ENCODE measurements at regions not wholly inside any gene's neighbourhood (a gene's known extent, or its start where the extent isn't known, plus 50 kb on each side); places are given as distances from the start of the nearest gene placed in this dataset.

GRCh38 chr1:4207842-4208692 is 308.0 kb upstream of the C1orf174 start:
- Histone ChIP-seq H3K4me3 (ENCODE audit: insufficient read depth, low read depth, low read length) (no peak overlapping the region), H3K36me3 (ENCODE audit: control insufficient read depth, insufficient read depth, low read length) (no peaks in the 10 kb centered on the region), H3K9me3 (ENCODE audit: control insufficient read depth, low read length) (no peaks in the 10 kb centered on the region), H3K4me1 (ENCODE audit: control insufficient read depth, insufficient read depth, low read length) (no peaks in the 10 kb centered on the region), H3K27ac (ENCODE audit: insufficient read depth, low read depth, low read length, poor library complexity, severe bottlenecking) (no peak overlapping the region), H3K27me3 (ENCODE audit: control insufficient read depth, insufficient read depth, low read length, poor library complexity, severe bottlenecking) (no peaks in the 10 kb centered on the region)
- WGBS, 2 experiments = 92 to 93% methylated on average over 9 to 10 of the region's 10 CpGs

- WGBS, 2 experiments = 75 to 76% methylated on average over 1 of the region's 1 CpG
- Histone ChIP-seq H3K4me3 (ENCODE audit: insufficient read depth, low read depth, low read length) (no peak overlapping the region), H3K27ac (ENCODE audit: insufficient read depth, low read depth, low read length, poor library complexity, severe bottlenecking) (no peak overlapping the region), H3K4me1 (ENCODE audit: control insufficient read depth, insufficient read depth, low read length) (no peaks in the 10 kb centered on the region), H3K27me3 (ENCODE audit: control insufficient read depth, insufficient read depth, low read length, poor library complexity, severe bottlenecking) (no peaks in the 10 kb centered on the region), H3K9me3 (ENCODE audit: control insufficient read depth, low read length) (no peaks in the 10 kb centered on the region), H3K36me3 (ENCODE audit: control insufficient read depth, insufficient read depth, low read length) (no peaks in the 10 kb centered on the region)
Observed at GRCh38 chr1:4210043-4210442, 310.0 kb upstream of the C1orf174 start.

GRCh38 chr1:4212796-4213195 is 312.7 kb upstream of the C1orf174 start:
- Histone ChIP-seq H3K36me3 (ENCODE audit: control insufficient read depth, insufficient read depth, low read length) (no peaks in the 10 kb centered on the region), H3K27me3 (ENCODE audit: control insufficient read depth, insufficient read depth, low read length, poor library complexity, severe bottlenecking) (no peaks in the 10 kb centered on the region), H3K9me3 (ENCODE audit: control insufficient read depth, low read length) (no peaks in the 10 kb centered on the region), H3K4me1 (ENCODE audit: control insufficient read depth, insufficient read depth, low read length) (no peaks in the 10 kb centered on the region), H3K27ac (ENCODE audit: insufficient read depth, low read depth, low read length, poor library complexity, severe bottlenecking) (no peak overlapping the region), H3K4me3 (ENCODE audit: insufficient read depth, low read depth, low read length) (no peak overlapping the region)
- whole genome bisulfite sequencing, 2 experiments = 90 to 92% methylated on average over 5 of the region's 5 CpGs

GRCh38 chr1:4213366-4213973 is 313.4 kb upstream of the C1orf174 start:
- Histone ChIP-seq H3K4me3 (ENCODE audit: insufficient read depth, low read depth, low read length) (no peak overlapping the region), H3K27me3 (ENCODE audit: control insufficient read depth, insufficient read depth, low read length, poor library complexity, severe bottlenecking) (no peaks in the 10 kb centered on the region), H3K36me3 (ENCODE audit: control insufficient read depth, insufficient read depth, low read length) (no peaks in the 10 kb centered on the region), H3K9me3 (ENCODE audit: control insufficient read depth, low read length) (no peaks in the 10 kb centered on the region), H3K4me1 (ENCODE audit: control insufficient read depth, insufficient read depth, low read length) (no peaks in the 10 kb centered on the region), H3K27ac (ENCODE audit: insufficient read depth, low read depth, low read length, poor library complexity, severe bottlenecking) (no peak overlapping the region)
- WGBS, 2 experiments = 79 to 81% methylated on average over 18 of the region's 18 CpGs

GRCh38 chr1:4214826-4215225 is 314.8 kb upstream of the C1orf174 start:
- no peaks in the 10 kb centered on the region for H3K36me3 ChIP-seq (ENCODE audit: control insufficient read depth, insufficient read depth, low read length)
- H3K9me3 ChIP-seq (ENCODE audit: control insufficient read depth, low read length) = no peaks in the 10 kb centered on the region
- H3K4me1 ChIP-seq (ENCODE audit: control insufficient read depth, insufficient read depth, low read length) = no peaks in the 10 kb centered on the region
- no peak overlapping the region for H3K4me3 ChIP-seq (ENCODE audit: insufficient read depth, low read depth, low read length)
- WGBS, 2 experiments = 90 to 93% methylated on average over 12 of the region's 12 CpGs
- no peaks in the 10 kb centered on the region for H3K27me3 ChIP-seq (ENCODE audit: control insufficient read depth, insufficient read depth, low read length, poor library complexity, severe bottlenecking)
- H3K27ac ChIP-seq (ENCODE audit: insufficient read depth, low read depth, low read length, poor library complexity, severe bottlenecking) = no peak overlapping the region

- Histone ChIP-seq H3K9me3 (ENCODE audit: control insufficient read depth, low read length) (no peaks in the 10 kb centered on the region), H3K4me3 (ENCODE audit: insufficient read depth, low read depth, low read length) (no peak overlapping the region), H3K36me3 (ENCODE audit: control insufficient read depth, insufficient read depth, low read length) (no peaks in the 10 kb centered on the region), H3K27ac (ENCODE audit: insufficient read depth, low read depth, low read length, poor library complexity, severe bottlenecking) (no peak overlapping the region), H3K4me1 (ENCODE audit: control insufficient read depth, insufficient read depth, low read length) (no peaks in the 10 kb centered on the region), H3K27me3 (ENCODE audit: control insufficient read depth, insufficient read depth, low read length, poor library complexity, severe bottlenecking) (no peaks in the 10 kb centered on the region)
- 91 to 92% methylated on average over 11 of the region's 11 CpGs for WGBS, 2 experiments
Observed at GRCh38 chr1:4215391-4215790, 315.3 kb upstream of the C1orf174 start.

GRCh38 chr1:4216231-4216630 is 316.2 kb upstream of the C1orf174 start:
- no peak overlapping the region for H3K27ac ChIP-seq (ENCODE audit: insufficient read depth, low read depth, low read length, poor library complexity, severe bottlenecking)
- no peaks in the 10 kb centered on the region for H3K36me3 ChIP-seq (ENCODE audit: control insufficient read depth, insufficient read depth, low read length)
- no peaks in the 10 kb centered on the region for H3K4me1 ChIP-seq (ENCODE audit: control insufficient read depth, insufficient read depth, low read length)
- no peaks in the 10 kb centered on the region for H3K9me3 ChIP-seq (ENCODE audit: control insufficient read depth, low read length)
- H3K27me3 ChIP-seq (ENCODE audit: control insufficient read depth, insufficient read depth, low read length, poor library complexity, severe bottlenecking) = no peaks in the 10 kb centered on the region
- no peak overlapping the region for H3K4me3 ChIP-seq (ENCODE audit: insufficient read depth, low read depth, low read length)

GRCh38 chr1:4218619-4219018 is 318.5 kb upstream of the C1orf174 start:
- Histone ChIP-seq H3K9me3 (ENCODE audit: control insufficient read depth, low read length) (no peaks in the 10 kb centered on the region), H3K4me3 (ENCODE audit: insufficient read depth, low read depth, low read length) (no peak overlapping the region), H3K36me3 (ENCODE audit: control insufficient read depth, insufficient read depth, low read length) (no peaks in the 10 kb centered on the region), H3K4me1 (ENCODE audit: control insufficient read depth, insufficient read depth, low read length) (no peaks in the 10 kb centered on the region), H3K27ac (ENCODE audit: insufficient read depth, low read depth, low read length, poor library complexity, severe bottlenecking) (no peak overlapping the region), H3K27me3 (ENCODE audit: control insufficient read depth, insufficient read depth, low read length, poor library complexity, severe bottlenecking) (no peaks in the 10 kb centered on the region)
- WGBS, 2 experiments = 92 to 93% methylated on average over 10 of the region's 10 CpGs

- 84 to 87% methylated on average over 11 of the region's 11 CpGs for WGBS, 2 experiments
- Histone ChIP-seq H3K9me3 (ENCODE audit: control insufficient read depth, low read length) (no peaks in the 10 kb centered on the region), H3K27ac (ENCODE audit: insufficient read depth, low read depth, low read length, poor library complexity, severe bottlenecking) (no peak overlapping the region), H3K4me3 (ENCODE audit: insufficient read depth, low read depth, low read length) (no peak overlapping the region), H3K27me3 (ENCODE audit: control insufficient read depth, insufficient read depth, low read length, poor library complexity, severe bottlenecking) (no peaks in the 10 kb centered on the region), H3K4me1 (ENCODE audit: control insufficient read depth, insufficient read depth, low read length) (no peaks in the 10 kb centered on the region), H3K36me3 (ENCODE audit: control insufficient read depth, insufficient read depth, low read length) (no peaks in the 10 kb centered on the region)
Observed at GRCh38 chr1:4219111-4219510, 319.0 kb upstream of the C1orf174 start.

- Histone ChIP-seq H3K36me3 (ENCODE audit: control insufficient read depth, insufficient read depth, low read length) (no peaks in the 10 kb centered on the region), H3K4me1 (ENCODE audit: control insufficient read depth, insufficient read depth, low read length) (no peaks in the 10 kb centered on the region), H3K4me3 (ENCODE audit: insufficient read depth, low read depth, low read length) (no peak overlapping the region), H3K9me3 (ENCODE audit: control insufficient read depth, low read length) (no peaks in the 10 kb centered on the region), H3K27me3 (ENCODE audit: control insufficient read depth, insufficient read depth, low read length, poor library complexity, severe bottlenecking) (no peaks in the 10 kb centered on the region), H3K27ac (ENCODE audit: insufficient read depth, low read depth, low read length, poor library complexity, severe bottlenecking) (no peak overlapping the region)
- 87 to 90% methylated on average over 5 of the region's 5 CpGs for WGBS, 2 experiments
Observed at GRCh38 chr1:4219826-4220225, 319.8 kb upstream of the C1orf174 start.
